Testis (tissue), 2 donors: ENCODE measurements at regions not wholly inside any gene's neighbourhood (a gene's known extent, or its start where the extent isn't known, plus 50 kb on each side); places are given as distances from the start of the nearest gene placed in this dataset.

ENCODE experiments used
- DNase-seq: peaks from one replicate; pipeline ENCODE4 v3.0.0-alpha.2; 2019
- H3K27ac ChIP-seq, 2 donors: fragments of 200-600 bp; sonication (generic); one replicate each; pipeline ENCODE4 v1.5.1; 2019
- H3K27me3 ChIP-seq: fragments of 200-600 bp; sonication (generic); one replicate; pipeline ENCODE4 v1.5.1; 2019
- H3K36me3 ChIP-seq: fragments of 200-600 bp; sonication (generic); one replicate; pipeline ENCODE4 v1.5.1; 2017; ENCODE audit warnings: low read depth; ENCODE audit errors: missing control alignments
- H3K4me1 ChIP-seq: fragments of 200-600 bp; sonication (generic); one replicate; pipeline ENCODE4 v1.5.1; 2019
- H3K4me3 ChIP-seq, 2 donors: fragments of 200-600 bp; sonication (generic); one replicate each; pipeline ENCODE4 v1.5.1; 2017 to 2019
- H3K9me3 ChIP-seq: fragments of 200-600 bp; sonication (generic); one replicate; pipeline ENCODE4 v1.5.1; 2017
- CTCF ChIP-seq, 3 experiments: fragments of 450-650 bp in 2 of 3; fragments of 200-600 bp in 1 of 3; sonication (generic) in 1 of 3; IDR thresholded peaks; one replicate each; pipeline ENCODE4 v1.5.1; 2016 to 2019; ENCODE audit warnings: antibody characterized with exemption in 3 of 3, mild to moderate bottlenecking in 2 of 3, moderate library complexity in 1 of 3
- POLR2A ChIP-seq: fragments of 450-650 bp; IDR thresholded peaks from one replicate; pipeline ENCODE4 v1.6.1; 2017; ENCODE audit warnings: antibody characterized with exemption, mild to moderate bottlenecking, moderate library complexity
- WGBS, 2 donors: methylation state at CpG; one replicate each; pipeline ENCODE4 v1.1.5; 2018; 5-methylcytosine and 5-hydroxymethylcytosine counted together
- intact Hi-C: fragments of 100-400 bp; cut with DNase I; formaldehyde crosslinking; loops from one replicate; pipeline ENCODE4 v1.15.1; 2023; ENCODE audit warnings: low total_unique reads

GRCh38 chr2:38200598-38200997 lies 124.6 kb upstream of the CYP1B1 start:
- peaks cover 5% of the 10 kb centered on the region for H3K4me1 ChIP-seq
- no peaks in the 10 kb centered on the region for H3K36me3 ChIP-seq
- WGBS, 2 donors: 47 to 52% methylated on average over 3 of the region's 3 CpGs
- intact Hi-C loops: no loop called here
- H3K4me3 ChIP-seq: no peak overlapping the region
- no peaks in the 10 kb centered on the region for H3K27me3 ChIP-seq
- H3K9me3 ChIP-seq: no peaks in the 10 kb centered on the region
- no peak for TF ChIP-seq CTCF (IDR thresholded peaks at IDR 0.05)
- no peak for TF ChIP-seq POLR2A
- peak; percentile 41 for DNase-seq
- H3K27ac ChIP-seq: no peak overlapping the region

DNA sequence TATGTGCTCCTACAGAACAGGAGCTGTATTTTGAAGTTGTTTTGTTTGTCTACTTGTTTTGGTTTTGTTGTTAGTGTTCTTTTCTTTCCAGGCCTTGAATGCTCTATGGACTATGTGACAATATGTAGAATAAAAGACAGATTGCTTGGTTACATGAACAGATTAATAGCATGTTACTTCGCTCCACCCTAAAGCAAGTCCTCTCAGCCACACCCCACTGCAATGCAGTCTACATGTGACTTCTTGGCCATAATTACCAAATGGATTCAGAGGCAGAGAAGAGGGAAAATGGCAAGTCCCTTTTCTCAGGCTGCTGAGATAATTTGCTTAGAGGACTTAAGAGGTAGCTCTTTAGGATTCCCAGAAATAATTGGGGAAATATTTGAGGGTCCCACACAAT lies 123.2 kb upstream of the CYP1B1 start:
- H3K4me3 ChIP-seq: no peak overlapping the region
- no peak overlapping the region for H3K27ac ChIP-seq
- H3K27me3 ChIP-seq: no peaks in the 10 kb centered on the region
- peaks cover 5% of the 10 kb centered on the region for H3K4me1 ChIP-seq
- WGBS, 2 donors: 97 to 100% methylated on average over 1 of the region's 1 CpG
- no peaks in the 10 kb centered on the region for H3K9me3 ChIP-seq
- intact Hi-C loops: no loop called here
- H3K36me3 ChIP-seq: no peaks in the 10 kb centered on the region
- DNase-seq: no peak
- TF ChIP-seq CTCF (IDR thresholded peaks at IDR 0.05) (no peak), POLR2A (no peak)

DNA sequence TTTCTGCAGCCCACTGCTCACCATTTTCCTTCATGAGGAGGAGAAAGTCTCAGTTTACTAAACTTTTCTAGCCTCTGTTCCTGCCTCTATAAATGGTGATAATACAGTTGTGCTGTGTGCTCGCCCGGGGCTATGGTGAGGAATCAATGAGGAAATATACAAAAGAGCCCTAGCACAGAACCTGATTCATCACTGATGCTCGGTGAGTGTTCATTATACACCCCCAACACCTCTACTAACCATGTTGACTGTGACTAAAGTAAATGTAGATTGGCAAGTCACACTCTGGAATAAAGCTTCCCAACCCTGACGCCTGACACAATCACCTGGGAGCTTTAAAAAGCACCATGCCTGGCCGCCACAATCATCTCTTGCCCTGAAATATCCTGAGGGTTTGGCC lies 118.8 kb upstream of the CYP1B1 start:
- Histone ChIP-seq H3K27me3 (no peaks in the 10 kb centered on the region), H3K36me3 (no peaks in the 10 kb centered on the region), H3K27ac (no peak overlapping the region), H3K9me3 (no peaks in the 10 kb centered on the region), H3K4me1 (peaks cover 5% of the 10 kb centered on the region), H3K4me3 (no peak overlapping the region)
- TF ChIP-seq POLR2A (no peak), CTCF (IDR thresholded peaks at IDR 0.05) (no peak)
- WGBS, 2 donors: 90 to 98% methylated on average over 5 of the region's 5 CpGs
- DNase-seq: no peak
- intact Hi-C loops: no loop called here

DNA sequence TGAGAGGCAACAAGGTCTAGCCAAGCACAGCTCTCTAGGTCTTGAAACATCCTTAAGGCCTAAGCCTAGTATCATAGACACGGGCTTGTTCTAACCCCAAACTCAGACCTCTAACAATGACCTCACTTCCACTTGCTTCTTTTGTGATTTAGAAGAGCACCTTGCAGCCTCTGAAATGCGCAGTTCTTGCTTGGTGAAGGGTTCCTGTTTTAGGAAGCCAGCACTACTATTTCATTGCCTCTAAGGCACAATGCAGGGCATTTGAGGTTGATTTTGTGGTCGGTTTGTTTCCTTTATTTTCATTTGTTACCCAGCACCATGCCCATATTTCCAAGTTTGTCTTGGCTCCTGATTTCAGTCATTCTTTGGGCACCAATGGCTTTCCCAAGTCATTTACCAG lies 117.0 kb upstream of the CYP1B1 start:
- Histone ChIP-seq H3K4me1 (peaks cover 3% of the 10 kb centered on the region), H3K4me3 (no peak overlapping the region), H3K36me3 (no peaks in the 10 kb centered on the region), H3K27me3 (no peaks in the 10 kb centered on the region), H3K27ac (no peak overlapping the region), H3K9me3 (no peaks in the 10 kb centered on the region)
- TF ChIP-seq CTCF (IDR thresholded peaks at IDR 0.05): no peak
- no peak for TF ChIP-seq POLR2A
- intact Hi-C loops: no loop called here
- WGBS, 2 donors: 81 to 89% methylated on average over 3 of the region's 3 CpGs
- no peak for DNase-seq

DNA sequence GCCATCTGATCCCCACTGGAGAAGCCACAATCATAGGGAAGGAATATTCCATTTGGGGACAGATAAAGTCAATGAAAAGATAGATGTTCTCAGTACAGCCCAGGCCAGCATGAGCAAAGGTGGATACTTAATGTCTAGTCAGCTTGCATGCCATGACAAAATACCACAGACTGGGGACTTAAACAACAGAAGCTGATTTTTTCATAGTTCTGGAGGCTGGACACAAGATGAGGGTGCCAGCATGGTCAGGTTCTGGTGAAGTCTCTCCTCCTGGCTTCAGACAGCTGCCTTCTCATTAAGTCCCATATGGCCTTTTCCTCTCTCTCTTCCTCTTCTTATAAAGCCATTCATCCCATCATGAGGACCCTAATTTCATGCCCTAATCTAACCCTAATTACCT lies 116.1 kb upstream of the CYP1B1 start:
- H3K4me1 ChIP-seq: no peaks in the 10 kb centered on the region
- H3K4me3 ChIP-seq: no peak overlapping the region
- no peak for TF ChIP-seq CTCF (IDR thresholded peaks at IDR 0.05)
- TF ChIP-seq POLR2A: no peak
- H3K36me3 ChIP-seq: no peaks in the 10 kb centered on the region
- no peaks in the 10 kb centered on the region for H3K9me3 ChIP-seq
- H3K27ac ChIP-seq: no peak overlapping the region
- H3K27me3 ChIP-seq: no peaks in the 10 kb centered on the region
- no peak for DNase-seq
- intact Hi-C loops: no loop called here
